SW480 (cell line): ENCODE measurements at regions not wholly inside any gene's neighbourhood (a gene's known extent, or its start where the extent isn't known, plus 50 kb on each side); places are given as distances from the start of the nearest gene placed in this dataset.

ENCODE experiments used
- DNase-seq: peaks from one replicate; pipeline ENCODE4 v3.0.0-alpha.2; 2016; ENCODE audit warnings: low spot score

DNA sequence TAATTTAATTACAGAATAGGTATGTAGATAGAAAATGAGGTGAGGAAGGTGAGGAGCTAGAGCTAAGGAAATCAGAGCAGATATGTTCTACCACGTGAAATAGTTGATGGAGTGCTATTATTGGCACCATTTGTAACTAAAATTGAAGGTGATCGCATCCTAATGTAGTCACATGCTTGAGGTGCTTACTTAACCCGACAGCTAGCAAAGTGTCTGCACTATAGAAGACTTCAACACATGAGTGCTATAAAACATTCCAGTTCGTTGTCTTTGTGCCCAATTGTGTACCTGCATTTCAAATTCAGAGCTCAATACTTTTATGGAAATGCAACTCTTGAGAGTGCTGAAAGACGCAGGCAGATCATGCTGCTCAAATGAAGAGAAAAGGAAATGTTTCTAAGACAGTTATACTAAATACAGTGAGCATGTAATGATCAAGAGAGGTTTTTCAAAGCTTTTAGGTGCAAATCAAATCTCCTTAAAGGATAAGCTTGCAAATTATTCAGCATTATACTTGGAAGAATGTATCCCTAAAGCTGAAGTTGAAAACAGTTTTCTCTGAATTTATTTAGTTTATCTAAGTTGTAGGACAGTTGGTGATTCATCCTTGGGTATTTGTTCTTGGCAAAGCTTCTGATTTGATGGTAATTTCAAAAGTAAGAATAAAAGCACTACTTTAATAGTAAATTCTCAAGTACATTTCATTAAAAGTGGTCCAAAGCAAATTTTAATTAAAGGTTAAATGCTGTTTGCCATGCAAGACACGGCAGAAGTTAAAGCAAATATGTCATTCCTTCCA, 223.9 kb upstream of the EPHA5 start:
- DNase-seq = no peak

DNA sequence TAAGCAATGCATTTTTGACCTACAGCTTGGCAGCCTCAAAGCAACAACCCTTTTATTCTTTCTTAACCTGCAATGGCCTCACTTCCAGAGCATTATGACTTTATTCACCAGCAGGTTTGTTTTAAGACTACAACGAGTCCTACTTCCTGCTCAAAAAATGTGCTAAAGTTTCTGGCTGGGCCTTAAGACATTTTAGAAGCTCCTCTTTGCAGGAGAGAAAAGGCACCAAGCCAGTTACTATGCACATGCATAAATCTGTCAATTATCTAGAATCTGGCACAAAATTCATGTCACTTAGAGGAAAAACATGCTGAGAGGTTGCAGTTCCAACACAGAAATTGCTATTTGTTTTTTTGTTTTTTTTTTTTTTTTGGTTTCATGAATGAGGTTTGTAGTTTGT, 223.0 kb upstream of the EPHA5 start:
- DNase-seq = no peak

DNA sequence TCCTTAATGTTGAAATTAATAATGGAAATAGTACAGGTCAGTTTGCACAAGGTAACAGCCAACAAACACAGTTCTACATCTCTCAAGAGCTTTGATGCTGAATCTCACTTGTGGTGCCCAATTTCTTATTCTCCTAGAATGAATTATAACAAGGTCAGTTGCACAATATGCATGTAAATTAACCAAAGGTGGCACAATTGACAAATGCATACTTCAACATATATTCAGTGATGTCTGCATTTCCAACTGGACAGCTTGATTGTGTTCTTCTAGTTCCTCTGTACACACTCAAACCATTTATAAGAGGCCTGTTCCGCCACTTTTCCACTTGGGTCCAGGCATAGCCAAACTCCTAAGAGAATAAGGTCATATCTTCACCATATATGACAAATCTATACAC, 210.3 kb upstream of the EPHA5 start:
- no peak for DNase-seq

DNA sequence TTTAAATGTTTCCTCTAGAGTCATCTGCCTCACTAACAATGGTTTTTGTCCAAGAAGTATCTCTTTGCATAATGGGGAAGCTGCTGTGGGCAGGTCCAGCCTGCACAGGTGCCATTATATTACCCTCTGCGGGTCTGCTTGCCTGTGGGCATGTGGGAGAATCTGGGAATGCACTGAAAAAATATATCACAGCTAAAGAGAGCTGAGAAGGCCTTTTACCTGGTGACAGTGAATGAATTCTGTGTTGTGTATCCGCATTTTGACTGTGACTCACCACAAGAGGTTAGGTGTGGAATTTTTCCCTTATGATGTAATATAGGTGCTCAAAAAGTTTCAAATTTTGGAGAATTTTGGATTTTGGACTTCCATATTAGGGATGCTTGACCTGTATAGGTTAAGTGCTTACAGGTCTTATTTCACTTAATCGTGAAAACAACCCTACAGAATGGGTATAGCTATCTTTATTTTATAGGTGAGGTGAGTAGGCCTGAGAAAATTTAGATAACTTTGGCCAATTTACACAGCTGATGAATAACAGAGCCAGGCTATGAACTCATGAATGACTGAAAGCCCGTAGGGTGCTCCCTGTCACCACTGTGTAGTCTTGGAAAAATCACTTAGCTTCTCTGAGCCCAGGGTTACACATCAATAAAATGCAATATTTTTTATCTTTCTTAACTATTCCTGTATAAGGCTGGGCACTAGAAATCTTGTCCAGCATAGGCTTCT, 198.0 kb upstream of the EPHA5 start:
- no peak for DNase-seq

DNA sequence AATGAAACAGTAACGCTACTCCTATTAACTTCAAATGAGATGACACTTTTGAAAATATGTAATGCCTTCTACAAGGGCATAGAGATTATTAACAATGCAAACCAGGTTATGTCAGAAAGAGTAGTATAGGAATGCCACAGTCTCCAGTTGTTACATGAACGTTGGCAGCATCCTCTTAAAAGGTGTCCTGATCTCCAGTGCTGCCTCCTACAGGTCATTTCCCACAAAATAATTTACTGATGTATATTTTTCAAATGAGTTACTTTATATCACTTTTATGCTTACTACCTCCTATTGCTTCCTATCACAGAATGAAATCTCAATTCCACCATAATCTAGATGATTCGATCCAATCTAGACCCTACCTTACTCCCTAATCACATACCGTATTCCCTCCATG, 195.2 kb upstream of the EPHA5 start:
- DNase-seq = peak; percentile 0

DNA sequence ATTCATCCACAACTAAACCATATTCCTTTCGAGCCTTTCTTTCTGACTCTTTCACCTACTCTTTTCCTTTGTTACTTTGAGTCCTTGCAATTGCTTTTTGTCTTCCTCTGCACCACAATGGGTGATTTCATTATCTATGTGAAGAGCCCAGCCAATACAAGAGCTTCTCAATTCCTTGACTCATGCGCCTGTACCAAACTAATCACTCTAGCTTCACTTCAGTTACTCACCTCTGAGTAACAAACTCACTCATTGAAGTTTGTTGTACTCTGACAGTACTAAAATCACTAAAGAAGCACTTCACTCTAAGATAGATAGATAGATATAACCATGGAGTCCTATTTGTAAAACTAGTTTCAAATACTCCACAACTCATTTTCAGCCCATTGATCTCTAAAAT, 191.7 kb upstream of the EPHA5 start:
- DNase-seq = no peak

DNA sequence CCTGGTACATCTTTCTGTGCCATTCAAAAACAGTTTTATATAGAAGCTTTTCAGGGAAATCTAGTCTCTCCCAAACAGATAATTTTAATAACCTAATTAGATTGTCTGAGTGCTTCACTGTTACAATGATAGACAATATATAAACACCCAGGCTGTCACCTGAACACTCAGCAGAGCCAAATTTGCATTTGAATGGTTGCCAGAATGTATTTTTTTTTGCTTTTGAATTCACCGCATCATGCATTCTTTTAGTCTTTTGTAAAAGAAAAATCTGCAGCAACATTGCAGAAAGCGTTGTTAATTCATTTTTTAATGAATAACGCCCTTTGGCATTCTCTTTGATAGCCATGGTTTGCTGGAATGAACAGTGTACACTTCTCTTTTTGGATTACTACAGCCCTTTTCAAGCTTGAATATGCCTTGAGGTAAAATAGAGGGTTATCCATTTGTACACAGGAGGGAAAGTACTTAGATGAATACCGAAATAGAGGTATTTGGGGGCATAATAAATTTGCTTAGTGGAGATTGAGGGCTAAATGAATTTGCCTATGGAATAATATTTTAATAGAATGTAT, 175.0 kb upstream of the EPHA5 start:
- no peak for DNase-seq

DNA sequence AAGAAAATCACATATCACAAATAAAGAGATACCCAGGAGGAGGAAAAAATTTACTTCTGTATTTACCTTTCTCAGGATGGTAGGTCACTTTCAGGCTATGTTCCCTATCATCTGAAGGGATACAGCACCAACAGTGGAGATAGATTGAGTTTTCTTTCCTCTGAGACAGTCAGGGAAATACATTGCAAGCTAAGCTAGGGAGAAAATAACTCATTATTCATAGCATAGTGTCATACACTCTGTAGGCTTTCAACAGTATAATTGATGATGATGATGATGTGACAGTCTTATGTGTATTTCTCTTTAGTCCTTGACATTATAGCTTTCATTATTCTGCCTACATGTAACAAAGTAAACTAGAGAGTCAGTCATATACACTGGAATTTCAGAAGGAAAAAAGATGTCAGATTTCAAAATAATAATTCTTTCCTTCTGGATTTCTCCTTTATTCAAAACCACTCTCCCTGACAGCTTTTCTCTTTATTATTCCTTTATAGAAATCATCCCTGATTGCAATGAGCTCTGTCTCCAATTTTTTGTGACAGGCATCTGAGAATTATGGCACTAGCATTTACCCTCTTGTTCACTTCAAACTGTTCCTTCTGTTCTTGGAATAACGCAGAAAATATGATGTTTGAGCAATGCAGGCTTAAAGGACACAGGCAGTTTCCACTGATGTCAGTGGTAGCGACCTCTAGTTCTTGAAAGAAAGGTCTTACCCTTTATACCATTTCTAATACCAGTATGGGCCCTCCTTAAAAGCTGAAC, 169.1 kb upstream of the EPHA5 start:
- DNase-seq = no peak

DNA sequence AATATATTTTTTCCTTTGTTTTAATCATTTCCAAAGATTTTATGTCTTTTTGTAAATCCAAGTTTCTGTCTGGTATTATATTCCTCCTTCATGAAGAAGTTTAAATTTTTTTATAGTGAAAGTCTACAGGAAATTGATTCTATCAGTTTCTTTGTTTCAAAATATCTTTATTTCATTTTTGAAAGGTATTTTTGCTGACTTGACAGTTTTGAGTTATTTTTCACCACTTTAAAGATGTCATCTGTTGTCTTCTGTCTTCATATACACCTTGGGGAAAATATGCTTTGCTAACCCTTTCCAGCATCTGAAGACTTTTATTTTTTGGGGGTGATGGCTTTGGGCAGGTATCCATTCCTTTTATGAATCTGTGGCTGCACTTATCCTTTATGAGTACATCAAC, 164.4 kb upstream of the EPHA5 start:
- no peak for DNase-seq

DNA sequence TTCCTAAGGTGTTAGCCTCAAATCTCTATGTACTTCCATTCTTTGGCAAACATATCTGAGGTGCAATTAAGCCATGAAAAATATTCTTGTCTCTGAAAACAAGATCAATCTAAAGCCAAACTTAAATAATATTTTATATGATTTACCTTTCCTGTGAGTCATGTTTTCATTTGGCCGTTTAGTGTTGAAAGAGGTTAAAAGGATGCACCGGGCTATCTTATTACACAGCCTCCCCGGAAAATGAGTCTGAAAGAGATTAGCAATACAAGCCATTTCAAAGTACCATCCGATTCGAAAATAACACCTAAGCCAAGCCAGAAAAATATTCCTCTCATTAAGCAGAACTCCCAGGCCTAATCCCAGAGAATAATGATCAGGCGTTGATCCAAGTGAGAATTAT, 161.5 kb upstream of the EPHA5 start:
- DNase-seq = no peak

DNA sequence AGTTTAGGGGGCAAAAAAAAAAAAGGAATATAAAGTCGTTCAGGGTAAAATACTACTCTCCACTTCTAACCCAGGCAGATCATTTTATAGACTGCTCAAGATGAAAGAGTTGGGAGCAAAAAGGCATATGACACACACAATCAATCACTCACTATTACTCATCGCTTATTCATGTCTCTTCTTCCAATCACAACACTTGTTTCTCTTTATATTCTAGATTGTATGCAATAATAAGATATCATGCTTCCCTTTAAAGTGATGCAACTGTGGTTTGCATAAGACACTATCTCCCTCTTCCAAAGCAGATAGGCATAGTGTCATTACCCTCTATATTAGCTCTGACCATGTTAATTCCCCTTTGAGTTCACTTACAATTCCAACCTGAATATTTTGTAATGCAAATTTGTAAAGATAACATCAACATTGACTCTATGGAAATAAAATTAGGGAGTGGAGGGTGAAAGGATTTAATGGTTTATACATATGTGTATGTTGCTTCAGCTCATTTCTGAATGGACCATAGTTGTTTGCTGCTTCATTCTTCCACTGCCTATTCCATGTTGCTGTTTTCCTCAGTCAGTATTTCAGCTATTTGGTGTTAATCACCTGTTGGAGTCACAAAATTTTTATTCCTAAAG, 154.9 kb upstream of the EPHA5 start:
- DNase-seq = peak; percentile 25

DNA sequence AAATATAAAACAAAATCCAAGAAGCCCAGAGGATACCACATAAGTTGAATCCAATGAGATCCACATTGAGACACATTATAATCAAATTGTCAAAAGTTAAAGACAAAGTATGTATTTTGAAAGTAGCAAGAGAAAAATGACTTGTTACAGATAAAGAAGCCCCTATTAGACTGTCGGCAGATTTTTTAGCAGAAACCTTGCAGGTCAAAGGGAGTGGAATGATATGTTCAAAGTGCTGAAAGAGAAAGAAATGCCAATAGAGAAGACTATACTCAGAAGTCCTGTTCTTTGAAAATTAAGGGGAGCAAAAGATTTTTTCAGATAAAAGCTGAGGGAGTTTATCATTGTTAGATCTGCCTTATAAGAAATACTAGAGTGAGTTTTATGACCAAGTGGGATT, 148.9 kb upstream of the EPHA5 start:
- no peak for DNase-seq

DNA sequence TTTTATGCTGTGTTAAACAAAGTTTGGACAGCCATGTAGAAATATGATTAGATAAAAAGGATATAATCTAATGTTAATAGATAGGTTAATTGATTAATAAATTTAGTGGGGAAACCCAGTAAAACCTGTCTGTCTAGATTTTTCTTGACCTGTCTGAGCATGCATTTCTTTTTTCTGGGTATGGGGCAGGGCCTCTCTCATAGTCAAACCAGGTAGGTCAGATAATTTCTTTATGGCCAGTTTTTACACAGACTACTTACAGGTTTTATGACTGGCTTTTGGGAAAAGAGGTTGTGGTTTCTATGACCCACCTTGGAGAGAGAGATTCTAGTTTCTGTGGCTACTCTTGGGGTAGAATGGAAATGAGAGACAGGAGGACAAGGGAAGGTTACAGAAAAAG, 135.6 kb upstream of the EPHA5 start:
- no peak for DNase-seq

DNA sequence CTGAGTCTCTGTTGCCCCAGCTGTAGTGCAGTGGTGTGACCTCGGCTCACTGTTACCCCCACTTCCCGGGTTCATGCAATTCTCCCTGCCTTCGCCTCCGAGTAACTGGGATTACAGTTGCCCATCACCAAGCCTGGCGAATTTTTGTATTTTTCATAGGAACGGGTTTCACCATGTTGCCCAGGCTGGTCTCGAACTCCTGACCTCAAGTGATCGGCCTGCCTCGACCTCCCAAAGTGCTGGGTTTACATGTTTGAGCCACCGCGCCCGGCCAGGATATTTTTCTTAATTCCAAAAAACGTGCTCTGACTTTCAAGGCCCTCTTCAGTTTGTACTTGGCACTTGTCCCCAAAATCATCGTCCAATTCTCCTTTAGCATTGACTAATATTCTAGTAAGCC, 129.2 kb upstream of the EPHA5 start:
- no peak for DNase-seq

DNA sequence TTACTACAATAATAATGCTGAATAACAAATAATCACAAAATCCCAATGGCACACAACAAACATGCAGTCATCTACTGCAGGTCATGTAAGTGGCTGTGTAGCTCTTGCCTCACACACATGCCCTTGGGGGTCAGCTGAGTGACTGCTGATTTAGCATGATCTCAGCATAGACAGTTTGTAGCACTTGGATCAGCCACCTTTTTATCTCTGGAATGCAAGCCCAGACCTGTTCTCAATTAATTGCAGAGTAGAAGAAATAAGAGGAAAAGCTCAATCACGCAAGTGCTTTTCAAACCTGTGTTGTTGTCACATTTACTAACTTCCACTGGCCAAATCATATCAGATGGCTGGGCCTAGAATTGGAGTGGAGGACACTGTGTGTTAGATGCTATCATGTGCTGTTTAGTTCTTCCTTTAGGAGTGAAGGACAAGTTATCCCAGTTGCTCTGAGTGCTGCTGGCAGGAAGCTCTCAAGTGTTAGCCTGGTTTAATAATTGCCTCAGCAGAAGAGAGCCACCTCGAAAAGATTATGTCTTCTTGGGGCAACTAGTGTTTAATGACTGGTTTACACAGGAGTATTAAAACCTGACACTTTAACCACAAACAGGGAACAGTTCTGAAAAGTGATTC, 128.3 kb upstream of the EPHA5 start:
- DNase-seq = no peak

DNA sequence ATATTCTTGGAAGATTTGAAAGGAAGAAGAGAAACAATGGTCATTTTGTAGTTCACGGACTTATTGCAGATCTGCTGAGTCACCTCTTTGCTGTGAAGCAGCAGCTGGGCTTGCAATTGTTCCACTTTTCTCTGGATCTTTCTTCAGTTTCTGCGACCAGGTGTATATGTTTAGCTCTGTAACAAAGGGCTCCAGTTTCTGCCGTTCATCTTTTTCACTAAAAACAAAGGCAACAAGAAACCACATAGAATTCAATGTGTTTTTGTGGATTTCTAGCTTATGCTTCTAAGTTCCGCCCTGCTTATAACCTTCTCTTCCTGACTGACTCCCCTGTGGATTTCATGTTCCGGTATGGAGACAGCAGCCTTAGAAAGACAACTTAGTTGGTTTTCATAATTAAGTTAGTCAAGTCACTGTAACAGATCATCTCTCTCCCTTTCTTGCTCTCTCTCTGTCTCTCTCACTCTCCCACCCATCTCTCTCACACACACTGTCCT, 121.6 kb upstream of the EPHA5 start:
- no peak for DNase-seq

DNA sequence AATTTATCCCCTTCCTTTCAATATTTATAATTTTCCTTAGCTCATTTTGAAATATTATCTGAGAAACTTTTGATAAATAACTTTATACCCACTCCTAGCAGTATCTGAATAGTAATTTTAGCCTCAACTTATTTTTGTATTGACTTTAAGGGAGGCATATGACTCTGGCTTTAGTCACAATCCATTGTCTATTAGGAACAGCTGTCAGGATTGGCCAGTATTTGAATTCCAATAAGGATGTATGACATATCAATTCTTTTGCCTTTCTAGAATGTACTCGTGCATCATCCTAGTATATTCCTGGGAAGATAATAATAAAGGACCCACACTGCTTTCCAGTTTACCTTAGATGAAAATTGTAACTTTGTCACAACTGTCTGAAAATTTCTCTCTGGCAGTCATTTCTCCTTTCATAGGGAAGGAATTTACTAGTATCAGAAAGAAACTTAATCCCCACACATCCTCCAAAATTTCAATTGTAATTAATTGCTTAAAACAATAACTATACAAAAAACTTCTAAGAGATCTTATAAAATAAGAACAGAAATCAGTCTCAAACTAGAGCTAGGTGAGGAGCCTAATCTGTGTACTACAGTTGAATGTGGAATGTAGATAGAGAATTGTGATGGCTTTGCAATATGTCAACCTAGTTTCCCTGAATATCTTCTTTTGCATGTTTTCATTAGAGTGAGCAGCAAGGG, 121.0 kb upstream of the EPHA5 start:
- no peak for DNase-seq

DNA sequence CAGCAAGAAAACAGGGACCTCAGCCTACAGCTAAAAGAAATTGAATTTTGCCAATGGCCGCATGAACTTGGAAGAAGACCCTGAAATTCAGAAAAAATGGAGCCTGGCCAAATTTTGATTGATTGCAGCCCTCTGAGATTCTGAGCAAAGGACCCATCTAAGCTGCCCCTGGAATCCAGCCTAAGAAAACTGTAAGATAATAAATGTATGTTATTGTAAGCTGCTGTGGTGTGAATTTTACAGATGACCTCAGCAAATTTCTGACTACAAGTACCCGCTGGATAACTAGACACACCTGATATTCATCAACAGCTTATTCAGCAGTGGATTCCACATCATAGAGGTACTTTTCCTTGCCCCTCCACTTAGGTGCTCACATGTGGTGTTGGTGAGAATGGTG, 119.5 kb upstream of the EPHA5 start:
- no peak for DNase-seq

DNA sequence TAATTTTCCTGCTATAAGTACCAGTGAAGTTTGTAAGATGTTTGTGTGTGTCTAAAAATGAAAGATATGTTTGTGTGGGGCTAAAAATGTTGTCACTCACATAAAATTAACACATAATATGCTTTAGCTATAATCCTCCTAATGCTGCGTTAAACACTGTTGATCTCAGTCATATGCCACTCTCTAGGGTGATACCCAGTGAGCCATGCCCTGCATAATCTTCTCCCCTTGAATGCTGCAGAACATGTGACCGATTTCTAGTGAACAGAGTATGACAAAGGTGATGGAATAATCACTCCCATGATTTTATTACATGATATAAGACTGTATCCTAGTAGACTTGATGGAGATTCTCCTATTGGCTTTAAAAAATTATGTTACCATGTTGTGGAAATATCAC, 119.1 kb upstream of the EPHA5 start:
- DNase-seq = no peak

DNA sequence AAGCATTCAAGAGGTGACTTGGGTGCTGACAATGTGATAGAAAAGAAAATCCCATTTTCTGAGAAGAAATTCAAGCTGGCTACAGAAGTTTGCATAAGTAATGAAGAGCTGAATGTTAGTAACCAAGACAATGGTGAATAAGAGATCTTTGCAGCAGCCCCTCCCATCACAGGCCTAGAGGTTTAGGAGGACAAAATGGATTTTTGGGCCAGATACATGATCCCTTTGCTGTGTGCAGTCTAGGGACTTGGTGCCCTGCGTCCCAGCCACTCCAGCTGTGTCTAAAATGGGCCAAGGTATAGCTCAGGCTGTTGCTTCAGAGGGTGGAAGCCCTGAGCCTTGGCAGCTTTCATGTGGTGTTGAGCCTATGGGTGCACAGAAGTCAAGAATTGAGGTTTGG, 107.0 kb upstream of the EPHA5 start:
- DNase-seq = no peak

DNA sequence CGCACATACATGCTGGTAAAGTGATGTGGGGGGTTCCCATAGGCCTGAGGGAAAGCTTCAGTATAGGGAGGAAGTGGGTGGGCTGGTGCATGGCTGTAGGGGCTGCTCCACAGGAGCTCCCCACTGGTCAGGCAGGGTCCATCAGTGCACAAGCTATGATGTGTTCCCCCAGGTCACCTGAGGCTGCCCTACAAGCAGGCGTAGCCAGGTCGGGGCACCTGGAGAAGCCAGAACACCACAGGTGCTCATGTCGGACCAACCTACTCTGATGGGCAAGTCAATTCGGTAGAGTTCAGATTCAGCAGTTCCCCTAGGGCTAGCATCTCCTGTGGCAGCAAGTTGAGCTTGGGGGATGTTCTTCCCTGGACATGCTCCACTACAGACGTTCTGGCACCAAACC, 103.3 kb upstream of the EPHA5 start:
- DNase-seq = no peak
